ENCODE measurements at regions not wholly inside any gene's neighbourhood (a gene's known extent, or its start where the extent isn't known, plus 50 kb on each side); places are given as distances from the start of the nearest gene placed in this dataset.

GRCh38 chr12:43011383-43011926, 421.9 kb upstream of the PRICKLE1 start:
- DNase-seq (ENCODE audit: extremely low spot score): no peak
- 54% methylated on average over 2 of the region's 2 CpGs for WGBS
- H3K27ac ChIP-seq (ENCODE audit: low read depth): no peak overlapping the region
- no peaks in the 10 kb centered on the region for H3K36me3 ChIP-seq (ENCODE audit: insufficient read depth)
- H3K4me3 ChIP-seq (ENCODE audit: low read depth, low read length): no peak overlapping the region
- no peaks in the 10 kb centered on the region for H3K4me1 ChIP-seq (ENCODE audit: insufficient read depth)

GRCh38 chr12:43009846-43010240, 420.3 kb upstream of the PRICKLE1 start:
- Histone ChIP-seq H3K4me1 (ENCODE audit: insufficient read depth) (no peaks in the 10 kb centered on the region), H3K4me3 (ENCODE audit: low read depth, low read length) (no peak overlapping the region), H3K36me3 (ENCODE audit: insufficient read depth) (no peaks in the 10 kb centered on the region), H3K27ac (ENCODE audit: low read depth) (no peak overlapping the region)
- DNase-seq (ENCODE audit: extremely low spot score): no peak

GRCh38 chr12:43008953-43009845, 419.7 kb upstream of the PRICKLE1 start:
- DNase-seq (ENCODE audit: extremely low spot score): peak; percentile 17
- WGBS: 46% methylated on average over 2 of the region's 2 CpGs
- no peak overlapping the region for H3K4me3 ChIP-seq (ENCODE audit: low read depth, low read length)

GRCh38 chr12:43004908-43005307, 415.4 kb upstream of the PRICKLE1 start:
- no peak overlapping the region for H3K27ac ChIP-seq (ENCODE audit: low read depth)
- H3K4me3 ChIP-seq (ENCODE audit: low read depth, low read length): no peak overlapping the region
- 80% methylated on average over 6 of the region's 6 CpGs for WGBS
- DNase-seq (ENCODE audit: extremely low spot score): no peak
- no peaks in the 10 kb centered on the region for H3K4me1 ChIP-seq (ENCODE audit: insufficient read depth)
- no peaks in the 10 kb centered on the region for H3K36me3 ChIP-seq (ENCODE audit: insufficient read depth)

More at GRCh38 chr12:43008953-43009845, 419.7 kb upstream of the PRICKLE1 start:
- H3K4me1 ChIP-seq (ENCODE audit: insufficient read depth): no peaks in the 10 kb centered on the region
- H3K27ac ChIP-seq (ENCODE audit: low read depth): no peak overlapping the region
- H3K36me3 ChIP-seq (ENCODE audit: insufficient read depth): no peaks in the 10 kb centered on the region

- DNase-seq (ENCODE audit: extremely low spot score): no peak
- no peaks in the 10 kb centered on the region for H3K4me1 ChIP-seq (ENCODE audit: insufficient read depth)
- no peak overlapping the region for H3K27ac ChIP-seq (ENCODE audit: low read depth)
- no peak overlapping the region for H3K4me3 ChIP-seq (ENCODE audit: low read depth, low read length)
- WGBS: 96% methylated on average over 2 of the region's 2 CpGs
- no peaks in the 10 kb centered on the region for H3K36me3 ChIP-seq (ENCODE audit: insufficient read depth)
Observed at GRCh38 chr12:43004141-43004540, 414.6 kb upstream of the PRICKLE1 start.

- no peaks in the 10 kb centered on the region for H3K36me3 ChIP-seq (ENCODE audit: insufficient read depth)
- WGBS: 45% methylated on average over 2 of the region's 2 CpGs
- no peak overlapping the region for H3K27ac ChIP-seq (ENCODE audit: low read depth)
- no peak overlapping the region for H3K4me3 ChIP-seq (ENCODE audit: low read depth, low read length)
- DNase-seq (ENCODE audit: extremely low spot score): no peak
- H3K4me1 ChIP-seq (ENCODE audit: insufficient read depth): no peaks in the 10 kb centered on the region
Observed at GRCh38 chr12:42996869-42997431, 407.4 kb upstream of the PRICKLE1 start.

- DNase-seq (ENCODE audit: extremely low spot score): no peak
- no peak overlapping the region for H3K27ac ChIP-seq (ENCODE audit: low read depth)
- H3K4me3 ChIP-seq (ENCODE audit: low read depth, low read length): no peak overlapping the region
- no peaks in the 10 kb centered on the region for H3K36me3 ChIP-seq (ENCODE audit: insufficient read depth)
- WGBS: 69% methylated on average over 2 of the region's 2 CpGs
- H3K4me1 ChIP-seq (ENCODE audit: insufficient read depth): no peaks in the 10 kb centered on the region
Observed at GRCh38 chr12:42992826-42993225, 403.3 kb upstream of the PRICKLE1 start.

GRCh38 chr12:42990387-42990786, 400.8 kb upstream of the PRICKLE1 start:
- DNase-seq (ENCODE audit: extremely low spot score): no peak
- no peak overlapping the region for H3K4me3 ChIP-seq (ENCODE audit: low read depth, low read length)
- H3K27ac ChIP-seq (ENCODE audit: low read depth): no peak overlapping the region
- H3K4me1 ChIP-seq (ENCODE audit: insufficient read depth): no peaks in the 10 kb centered on the region
- H3K36me3 ChIP-seq (ENCODE audit: insufficient read depth): no peaks in the 10 kb centered on the region

- no peaks in the 10 kb centered on the region for H3K36me3 ChIP-seq (ENCODE audit: insufficient read depth)
- 78% methylated on average over 9 of the region's 9 CpGs for WGBS
- H3K27ac ChIP-seq (ENCODE audit: low read depth): no peak overlapping the region
- no peaks in the 10 kb centered on the region for H3K4me1 ChIP-seq (ENCODE audit: insufficient read depth)
- no peak overlapping the region for H3K4me3 ChIP-seq (ENCODE audit: low read depth, low read length)
- DNase-seq (ENCODE audit: extremely low spot score): no peak
Observed at GRCh38 chr12:42987216-42987650, 397.7 kb upstream of the PRICKLE1 start.

GRCh38 chr12:42985506-42985905, 396.0 kb upstream of the PRICKLE1 start:
- no peak for DNase-seq (ENCODE audit: extremely low spot score)
- Histone ChIP-seq H3K4me3 (ENCODE audit: low read depth, low read length) (no peak overlapping the region), H3K36me3 (ENCODE audit: insufficient read depth) (no peaks in the 10 kb centered on the region), H3K4me1 (ENCODE audit: insufficient read depth) (no peaks in the 10 kb centered on the region), H3K27ac (ENCODE audit: low read depth) (no peak overlapping the region)
- 27% methylated on average over 1 of the region's 1 CpG for WGBS

- no peak for DNase-seq (ENCODE audit: extremely low spot score)
- WGBS: 89% methylated on average over 4 of the region's 4 CpGs
- H3K4me3 ChIP-seq (ENCODE audit: low read depth, low read length): no peak overlapping the region
- no peaks in the 10 kb centered on the region for H3K36me3 ChIP-seq (ENCODE audit: insufficient read depth)
- H3K4me1 ChIP-seq (ENCODE audit: insufficient read depth): no peaks in the 10 kb centered on the region
- no peak overlapping the region for H3K27ac ChIP-seq (ENCODE audit: low read depth)
Observed at GRCh38 chr12:42982828-42983227, 393.3 kb upstream of the PRICKLE1 start.

- no peak for DNase-seq (ENCODE audit: extremely low spot score)
- Histone ChIP-seq H3K27ac (ENCODE audit: low read depth) (no peak overlapping the region), H3K4me1 (ENCODE audit: insufficient read depth) (no peaks in the 10 kb centered on the region), H3K36me3 (ENCODE audit: insufficient read depth) (no peaks in the 10 kb centered on the region), H3K4me3 (ENCODE audit: low read depth, low read length) (no peak overlapping the region)
- WGBS: 80% methylated on average over 3 of the region's 3 CpGs
Observed at GRCh38 chr12:42981379-42981778, 391.8 kb upstream of the PRICKLE1 start.

GRCh38 chr12:42980441-42980840, 390.9 kb upstream of the PRICKLE1 start:
- H3K4me3 ChIP-seq (ENCODE audit: low read depth, low read length): no peak overlapping the region
- DNase-seq (ENCODE audit: extremely low spot score): no peak
- no peaks in the 10 kb centered on the region for H3K4me1 ChIP-seq (ENCODE audit: insufficient read depth)
- WGBS: 59% methylated on average over 5 of the region's 5 CpGs
- H3K36me3 ChIP-seq (ENCODE audit: insufficient read depth): no peaks in the 10 kb centered on the region
- H3K27ac ChIP-seq (ENCODE audit: low read depth): no peak overlapping the region

GRCh38 chr12:42979746-42980145, 390.2 kb upstream of the PRICKLE1 start:
- H3K27ac ChIP-seq (ENCODE audit: low read depth): no peak overlapping the region
- no peak overlapping the region for H3K4me3 ChIP-seq (ENCODE audit: low read depth, low read length)
- no peaks in the 10 kb centered on the region for H3K4me1 ChIP-seq (ENCODE audit: insufficient read depth)
- DNase-seq (ENCODE audit: extremely low spot score): no peak
- H3K36me3 ChIP-seq (ENCODE audit: insufficient read depth): no peaks in the 10 kb centered on the region
